Erythroblast (primary cell): ENCODE measurements at regions not wholly inside any gene's neighbourhood (a gene's known extent, or its start where the extent isn't known, plus 50 kb on each side); places are given as distances from the start of the nearest gene placed in this dataset.

Source experiments
- GATA1 ChIP-seq: IDR thresholded peaks from 2 replicates; pipeline ENCODE4 v1.6.1; 2011; ENCODE audit warnings: low read depth, mild to moderate bottlenecking, control low read depth, low read length, moderate library complexity
- POLR2A ChIP-seq: IDR thresholded peaks from 2 replicates; pipeline ENCODE4 v1.6.1; 2011; ENCODE audit warnings: mild to moderate bottlenecking, low read length

DNA sequence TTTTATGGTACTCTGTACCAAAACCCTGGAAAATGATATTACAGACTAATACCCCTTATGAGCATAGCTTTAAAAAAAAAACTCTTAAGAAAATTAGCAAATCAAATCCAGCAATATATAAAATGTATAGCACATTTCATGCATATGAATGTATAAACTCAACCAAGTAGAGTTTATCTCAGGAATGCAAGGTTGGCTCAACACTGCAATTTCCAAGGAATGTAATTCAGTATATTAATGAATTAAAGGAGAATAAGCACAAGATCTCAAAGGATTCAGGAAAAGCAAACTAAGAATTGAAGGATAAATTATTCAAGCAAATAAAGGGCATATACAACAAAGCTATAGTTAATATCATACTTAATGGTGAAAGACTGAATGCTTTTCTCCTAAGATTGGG lies 61.9 kb upstream of the RPL38 start:
- TF ChIP-seq POLR2A (no peak), GATA1 (no peak)
